GM12865 (cell line): ENCODE measurements at regions not wholly inside any gene's neighbourhood (a gene's known extent, or its start where the extent isn't known, plus 50 kb on each side); places are given as distances from the start of the nearest gene placed in this dataset.

Source experiments
- DNase-seq: peaks from one replicate; pipeline ENCODE4 v3.0.0; 2010; ENCODE audit warnings: low read depth
- H3K4me3 ChIP-seq: 2 replicates; pipeline ENCODE4 v1.5.1; 2011; ENCODE audit warnings: mild to moderate bottlenecking, low read depth, low read length, control low read depth
- TF ChIP-seq, protein P1 (sequence below): IDR thresholded peaks from 2 replicates; pipeline ENCODE4 v1.5.1; 2011; ENCODE audit warnings: low read length, control low read depth, low read depth, inconsistent platforms; ENCODE audit not compliant: insufficient read depth; ENCODE audit errors: missing control alignments

GRCh38 chr16:64165368-64165767, 956.5 kb downstream of the CDH11 start:
- TF ChIP-seq, protein P1, sequence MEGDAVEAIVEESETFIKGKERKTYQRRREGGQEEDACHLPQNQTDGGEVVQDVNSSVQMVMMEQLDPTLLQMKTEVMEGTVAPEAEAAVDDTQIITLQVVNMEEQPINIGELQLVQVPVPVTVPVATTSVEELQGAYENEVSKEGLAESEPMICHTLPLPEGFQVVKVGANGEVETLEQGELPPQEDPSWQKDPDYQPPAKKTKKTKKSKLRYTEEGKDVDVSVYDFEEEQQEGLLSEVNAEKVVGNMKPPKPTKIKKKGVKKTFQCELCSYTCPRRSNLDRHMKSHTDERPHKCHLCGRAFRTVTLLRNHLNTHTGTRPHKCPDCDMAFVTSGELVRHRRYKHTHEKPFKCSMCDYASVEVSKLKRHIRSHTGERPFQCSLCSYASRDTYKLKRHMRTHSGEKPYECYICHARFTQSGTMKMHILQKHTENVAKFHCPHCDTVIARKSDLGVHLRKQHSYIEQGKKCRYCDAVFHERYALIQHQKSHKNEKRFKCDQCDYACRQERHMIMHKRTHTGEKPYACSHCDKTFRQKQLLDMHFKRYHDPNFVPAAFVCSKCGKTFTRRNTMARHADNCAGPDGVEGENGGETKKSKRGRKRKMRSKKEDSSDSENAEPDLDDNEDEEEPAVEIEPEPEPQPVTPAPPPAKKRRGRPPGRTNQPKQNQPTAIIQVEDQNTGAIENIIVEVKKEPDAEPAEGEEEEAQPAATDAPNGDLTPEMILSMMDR: no peak
- DNase-seq: no peak
- no peak overlapping the region for H3K4me3 ChIP-seq

DNA sequence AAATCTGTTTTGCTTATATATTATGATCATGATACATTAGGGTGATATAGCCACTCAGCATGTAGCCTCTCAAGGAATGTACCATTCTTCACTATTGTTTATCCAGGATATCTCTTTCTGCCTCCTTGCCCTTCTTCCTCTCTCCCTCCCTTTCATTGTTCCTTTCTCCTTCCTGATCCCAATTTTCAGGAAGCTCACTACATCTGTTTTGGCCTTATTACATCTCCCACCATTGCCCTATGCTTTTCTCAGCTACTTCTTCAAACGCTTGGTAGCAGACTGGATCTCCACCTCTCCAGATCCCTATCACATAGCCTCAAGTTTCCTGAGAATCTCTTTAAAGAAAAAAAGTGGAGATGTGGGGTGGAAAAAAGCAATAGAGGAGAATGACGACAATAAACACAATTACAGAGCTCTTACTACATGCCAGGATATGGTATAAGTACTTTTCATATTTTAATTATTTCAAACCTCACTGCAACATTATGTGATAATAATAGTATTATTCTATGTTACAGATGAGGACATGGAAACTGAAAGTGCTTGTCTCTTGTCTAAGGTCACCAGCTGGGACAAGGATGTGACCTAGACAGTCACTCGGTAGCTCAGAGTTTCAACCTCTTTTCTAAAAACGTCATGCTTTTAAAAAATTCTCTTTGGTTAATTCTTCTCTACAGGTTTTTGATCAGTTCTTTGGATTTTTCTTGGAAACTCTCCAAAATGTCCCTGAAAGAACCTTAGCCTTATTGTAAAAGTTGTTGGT, 959.1 kb downstream of the CDH11 start:
- no peak overlapping the region for H3K4me3 ChIP-seq
- no peak for DNase-seq
- TF ChIP-seq, protein P1: no peak

DNA sequence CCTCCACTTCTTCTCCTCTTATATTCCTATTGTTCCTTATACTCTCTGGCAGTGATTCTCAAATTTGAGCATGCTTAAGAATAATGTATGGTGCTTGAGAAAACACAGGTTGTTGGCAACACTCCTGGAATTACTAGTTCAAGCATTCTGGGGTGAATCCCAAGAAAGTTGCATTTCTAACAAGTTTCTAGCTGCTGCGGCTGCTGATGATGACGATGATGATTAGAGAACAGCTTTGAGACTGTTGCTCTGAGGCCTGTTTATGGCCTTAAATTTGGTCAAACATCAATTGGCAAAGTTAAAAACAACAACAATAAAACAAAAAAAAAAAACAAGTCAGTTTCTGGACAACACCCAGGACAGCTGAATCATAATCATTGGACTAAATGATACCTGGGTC, 961.9 kb downstream of the CDH11 start:
- TF ChIP-seq, protein P1: no peak
- DNase-seq: no peak
- H3K4me3 ChIP-seq: no peak overlapping the region

DNA sequence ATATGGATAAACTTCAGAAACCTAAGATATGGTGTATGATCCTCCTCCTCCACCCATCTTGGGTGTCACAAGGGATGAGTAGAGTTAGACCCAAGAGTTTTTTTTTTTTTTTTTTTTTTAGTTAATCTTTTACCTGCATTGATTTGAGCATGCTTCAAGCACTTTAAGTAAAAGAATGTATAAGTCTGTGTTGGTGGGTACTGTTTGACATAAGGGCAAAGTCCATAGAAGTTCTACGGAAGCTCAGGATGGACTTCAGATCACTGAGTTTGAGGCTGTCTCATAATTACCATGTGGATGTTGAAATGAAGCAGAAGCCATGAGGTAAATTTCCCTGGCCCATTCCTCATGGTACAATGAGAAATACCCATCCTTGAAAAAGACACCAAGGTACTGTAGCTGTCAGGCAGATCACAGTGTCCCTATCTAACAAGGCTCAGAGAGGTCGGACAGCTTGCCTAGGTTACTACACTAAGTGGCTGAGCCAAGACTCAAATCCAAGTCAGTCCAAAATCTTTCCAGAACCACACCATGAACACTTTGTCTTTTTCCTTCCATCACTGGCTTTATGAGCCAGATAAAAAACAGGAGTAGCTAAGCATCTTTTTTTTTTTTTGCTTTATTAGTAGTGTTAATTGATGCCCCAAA, 962.8 kb downstream of the CDH11 start:
- DNase-seq: no peak
- no peak overlapping the region for H3K4me3 ChIP-seq
- TF ChIP-seq, protein P1: no peak

GRCh38 chr16:64153718-64154117, 968.1 kb downstream of the CDH11 start:
- no peak overlapping the region for H3K4me3 ChIP-seq
- TF ChIP-seq, protein P1: no peak
- no peak for DNase-seq

DNA sequence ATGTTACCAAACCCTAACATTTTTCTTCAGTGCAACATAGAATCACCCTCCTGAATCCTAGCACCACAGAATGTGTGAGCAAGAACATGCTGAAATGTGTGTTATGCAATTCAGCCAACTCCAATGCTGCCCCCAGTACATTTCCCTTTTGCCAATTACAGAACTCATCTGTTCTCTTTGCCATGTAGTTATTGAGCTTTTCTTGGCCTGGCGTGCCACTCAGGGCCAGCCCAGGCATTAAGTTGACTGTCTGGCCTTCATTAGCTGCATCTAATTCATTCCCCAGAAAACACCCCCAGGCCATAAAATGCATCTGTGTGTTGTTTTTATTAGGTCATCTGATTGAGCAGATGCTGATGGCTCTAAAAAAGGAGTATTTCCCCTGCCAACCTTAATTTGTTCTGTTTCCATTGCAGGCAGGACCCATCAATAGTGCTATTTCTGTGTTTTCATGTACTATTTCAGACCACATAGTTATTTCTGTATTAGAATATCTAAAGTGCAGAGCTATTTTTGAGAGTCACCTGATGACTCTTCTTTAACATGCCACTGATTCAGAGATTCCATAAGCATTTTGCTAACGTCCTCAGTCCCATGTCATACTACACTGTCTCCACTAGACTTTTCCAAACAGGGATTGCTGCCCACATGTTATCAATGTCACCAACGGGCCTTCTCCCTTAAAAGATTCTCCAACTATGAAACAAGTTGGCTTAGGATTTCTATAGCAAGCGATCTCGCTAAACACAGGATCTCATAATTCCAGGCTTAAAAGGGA, 969.7 kb downstream of the CDH11 start:
- TF ChIP-seq, protein P1: no peak
- no peak overlapping the region for H3K4me3 ChIP-seq
- DNase-seq: no peak
